ENCODE measurements at regions not wholly inside any gene's neighbourhood (a gene's known extent, or its start where the extent isn't known, plus 50 kb on each side); places are given as distances from the start of the nearest gene placed in this dataset.

GRCh38 chr6:92934625-92935024 lies 484.7 kb downstream of the EPHA7 start:
- no peak for DNase-seq

DNA sequence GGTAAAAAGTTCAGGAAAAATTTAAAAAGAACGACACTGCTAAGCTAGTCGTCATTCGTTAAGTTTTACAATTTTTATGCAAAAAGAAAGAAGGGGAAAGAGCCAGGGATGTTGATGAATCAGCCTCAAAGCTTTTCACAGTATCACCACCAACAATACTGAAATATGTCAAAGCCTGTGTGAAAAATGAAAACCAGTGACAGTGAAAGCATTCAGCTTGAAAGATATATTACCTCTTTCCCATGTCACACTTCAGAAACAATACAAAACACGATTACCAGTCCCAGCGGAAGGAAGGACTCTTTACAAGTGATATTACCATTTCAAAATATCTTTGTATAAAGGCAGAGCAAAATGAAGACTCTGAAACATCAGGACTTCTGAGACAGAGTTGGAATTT lies 489.2 kb downstream of the EPHA7 start:
- no peak for DNase-seq

DNA sequence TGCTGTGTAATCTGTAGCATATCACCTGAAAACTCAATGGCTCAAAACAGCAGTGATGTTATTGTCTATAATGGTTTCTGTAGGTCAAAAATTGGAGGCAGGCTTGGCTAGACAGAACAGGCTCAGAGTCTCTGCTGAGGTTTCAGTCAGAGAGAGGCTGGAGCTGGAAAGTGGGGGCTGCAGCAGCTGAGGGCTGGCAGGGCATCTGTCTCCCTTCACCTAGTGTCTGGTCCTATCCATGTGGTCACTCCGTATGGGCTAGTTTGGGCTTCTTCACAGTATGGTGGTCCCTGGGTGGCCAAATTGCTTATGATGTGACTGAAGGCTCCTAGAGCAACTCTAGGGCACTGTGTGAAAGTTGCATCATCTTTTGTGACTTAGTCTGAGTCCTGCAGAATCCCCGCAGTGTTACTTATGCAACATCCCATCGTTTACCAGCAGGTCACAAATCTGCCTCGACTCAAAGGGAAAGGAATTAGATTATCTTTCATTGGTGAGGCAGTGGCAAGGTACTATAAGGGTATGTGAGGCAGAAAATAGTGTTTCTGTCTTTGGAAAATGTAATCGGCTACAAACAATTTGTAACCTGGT lies 497.0 kb downstream of the EPHA7 start:
- no peak for DNase-seq

- DNase-seq: no peak
These were observed 503.9 kb downstream of the EPHA7 start for GRCh38 chr6:92915466-92915865.

- DNase-seq: no peak
These were observed 508.1 kb downstream of the EPHA7 start for GRCh38 chr6:92911301-92911700.

DNA sequence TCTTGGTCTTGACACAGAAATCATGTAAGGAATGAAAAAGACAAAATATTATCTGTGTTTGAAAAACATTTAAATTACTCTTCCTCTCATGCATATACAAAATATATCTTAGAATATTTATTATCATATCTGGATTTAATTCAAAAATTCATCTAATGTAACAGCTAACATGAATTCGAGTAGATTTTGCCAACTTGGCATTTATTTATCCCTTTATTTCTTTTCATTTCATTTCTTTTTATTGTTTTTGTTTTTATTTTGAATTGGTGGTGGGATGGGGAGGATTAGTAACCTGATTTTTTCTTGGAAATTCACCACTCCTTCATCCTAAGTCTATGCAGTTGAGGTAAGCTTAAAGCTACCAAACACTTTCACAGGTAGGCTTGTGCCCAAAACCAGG lies 508.7 kb downstream of the EPHA7 start:
- DNase-seq: no peak

- no peak for DNase-seq
These were observed 513.0 kb downstream of the EPHA7 start for GRCh38 chr6:92906385-92906784.

GRCh38 chr6:92893741-92894140 lies 525.6 kb downstream of the EPHA7 start:
- DNase-seq: no peak

- no peak for DNase-seq
These were observed 526.7 kb downstream of the EPHA7 start for GRCh38 chr6:92892626-92893170.

DNA sequence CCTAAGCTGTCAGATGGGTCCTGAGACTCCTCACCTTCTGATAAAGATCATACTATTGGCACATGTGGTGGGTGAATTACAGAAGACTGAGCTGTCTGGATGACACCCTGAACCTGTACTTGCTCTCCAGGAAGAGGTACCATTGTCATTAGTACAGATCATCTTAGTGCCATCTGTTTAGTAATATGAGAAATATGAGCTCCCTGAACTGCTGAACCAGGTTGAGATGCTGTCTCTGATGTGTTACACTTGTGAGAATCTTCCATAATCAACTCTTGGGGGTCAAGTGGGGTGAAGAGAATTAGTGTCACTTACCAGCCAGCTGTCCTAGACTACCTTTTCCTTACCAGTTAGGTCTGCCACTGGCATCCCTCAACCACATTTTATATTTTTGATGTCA lies 531.0 kb downstream of the EPHA7 start:
- no peak for DNase-seq

DNA sequence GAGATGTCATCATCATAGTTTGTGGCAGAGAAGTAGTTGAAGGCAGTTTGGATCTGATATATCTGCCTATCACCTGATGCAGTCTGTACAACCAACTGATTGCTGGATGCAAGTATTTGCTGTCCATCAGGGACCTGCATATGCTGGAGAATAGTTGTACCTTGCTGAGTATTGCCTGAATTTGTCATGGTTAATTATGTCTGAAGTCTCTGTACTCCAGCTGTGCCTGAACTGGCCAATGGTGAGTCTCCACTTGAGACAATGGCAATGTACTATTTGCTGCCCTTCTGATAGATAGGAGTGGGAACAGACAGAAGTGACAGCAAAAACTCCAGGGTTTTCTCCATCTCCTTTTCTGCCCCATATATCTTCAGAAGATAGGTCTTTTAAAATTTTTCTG lies 531.5 kb downstream of the EPHA7 start:
- DNase-seq: no peak

DNA sequence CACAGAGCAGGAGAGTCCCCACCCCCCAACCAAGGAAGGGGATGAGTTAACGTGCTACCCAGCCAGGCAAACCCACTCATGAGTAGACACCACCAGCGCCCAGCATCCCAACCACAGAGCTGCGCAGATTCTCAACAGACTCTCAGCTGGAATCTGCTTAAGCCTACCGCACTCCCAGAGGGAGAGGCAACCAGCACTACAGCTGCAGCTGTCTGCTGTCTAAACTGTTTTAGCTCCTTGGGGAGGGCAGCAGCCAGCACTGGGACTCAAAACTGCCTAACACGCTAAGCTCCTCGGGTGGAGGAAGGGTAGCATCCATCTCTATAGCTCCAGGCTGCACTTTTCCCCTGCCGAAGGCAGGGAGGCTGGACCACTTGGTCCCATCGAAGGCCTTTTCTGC lies 539.8 kb downstream of the EPHA7 start:
- DNase-seq: no peak

GRCh38 chr6:92864966-92865555 lies 554.3 kb downstream of the EPHA7 start:
- no peak for DNase-seq

DNA sequence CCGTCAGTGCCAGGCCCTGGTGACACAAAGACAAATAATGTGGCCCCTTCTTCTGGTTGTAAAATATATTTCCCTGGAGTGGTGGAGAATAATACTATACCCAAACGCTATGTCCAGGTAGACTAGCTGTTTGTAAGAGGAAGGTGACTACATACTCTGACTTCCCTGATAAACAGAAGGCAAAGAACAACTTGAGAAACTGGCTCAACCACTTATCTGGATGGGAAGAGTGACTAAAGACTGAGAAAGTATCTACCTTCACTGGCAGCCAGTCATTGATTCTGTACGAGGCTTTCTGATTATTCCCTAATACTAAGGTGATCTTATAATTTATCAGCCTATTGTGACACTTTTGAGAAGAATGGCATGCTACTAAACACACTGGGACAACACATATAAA lies 569.7 kb downstream of the EPHA7 start:
- no peak for DNase-seq

- no peak for DNase-seq
These were observed 570.5 kb downstream of the EPHA7 start for GRCh38 chr6:92848901-92849300.

GRCh38 chr6:92848459-92848858 lies 570.9 kb downstream of the EPHA7 start:
- no peak for DNase-seq

GRCh38 chr6:92847988-92848387 lies 571.4 kb downstream of the EPHA7 start:
- no peak for DNase-seq

DNA sequence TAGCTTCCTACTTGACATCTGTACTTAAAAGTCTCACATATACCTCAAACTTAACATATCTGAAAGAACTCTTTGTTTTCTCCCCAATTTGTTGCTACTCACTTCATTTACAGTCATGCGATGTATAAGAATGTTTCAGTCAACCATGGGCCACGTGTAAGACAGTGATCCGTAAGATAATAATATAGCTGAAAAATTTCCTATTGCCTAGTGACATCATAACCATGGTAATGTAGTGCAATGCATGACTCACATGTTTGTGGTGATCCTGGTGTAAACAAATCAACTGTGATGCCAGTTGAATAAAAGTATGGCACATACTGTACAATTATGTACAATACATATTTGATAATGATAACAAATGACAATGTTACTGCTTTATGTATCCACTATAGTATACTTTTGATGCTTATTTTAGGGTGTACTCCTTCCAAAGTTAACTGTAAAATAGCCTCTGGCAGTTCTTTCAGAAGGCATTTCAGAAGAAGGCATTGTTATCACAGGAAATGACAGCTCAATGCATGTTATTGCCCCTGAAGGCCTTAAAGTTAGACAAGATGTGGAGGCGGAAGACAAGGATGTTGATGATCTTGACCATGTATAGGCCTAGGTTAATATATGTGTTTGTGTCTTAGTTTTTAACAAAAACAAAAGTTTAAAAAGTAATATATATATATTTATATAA lies 579.0 kb downstream of the EPHA7 start:
- no peak for DNase-seq

DNA sequence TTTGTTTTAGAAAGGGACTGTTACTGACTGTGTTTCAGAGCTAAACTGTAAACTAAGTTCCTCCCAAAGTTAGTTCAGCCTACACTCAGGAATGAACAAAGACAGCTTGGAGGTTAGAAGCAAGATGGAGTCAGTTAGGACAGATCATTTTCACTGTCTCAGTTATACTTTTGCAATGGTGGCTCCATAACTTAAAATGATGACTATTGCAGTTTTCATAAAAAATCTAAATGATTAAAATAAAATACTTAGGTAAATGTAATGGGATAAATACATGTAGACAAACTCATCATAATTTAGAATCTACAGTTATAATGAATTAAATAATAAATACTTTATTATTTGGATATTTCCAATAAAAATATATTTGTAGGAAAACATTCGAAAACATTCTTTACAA lies 590.6 kb downstream of the EPHA7 start:
- DNase-seq: no peak

GRCh38 chr6:92827104-92827503 lies 592.3 kb downstream of the EPHA7 start:
- DNase-seq: no peak

- DNase-seq: no peak
These were observed 592.7 kb downstream of the EPHA7 start for GRCh38 chr6:92826633-92827032.

DNA sequence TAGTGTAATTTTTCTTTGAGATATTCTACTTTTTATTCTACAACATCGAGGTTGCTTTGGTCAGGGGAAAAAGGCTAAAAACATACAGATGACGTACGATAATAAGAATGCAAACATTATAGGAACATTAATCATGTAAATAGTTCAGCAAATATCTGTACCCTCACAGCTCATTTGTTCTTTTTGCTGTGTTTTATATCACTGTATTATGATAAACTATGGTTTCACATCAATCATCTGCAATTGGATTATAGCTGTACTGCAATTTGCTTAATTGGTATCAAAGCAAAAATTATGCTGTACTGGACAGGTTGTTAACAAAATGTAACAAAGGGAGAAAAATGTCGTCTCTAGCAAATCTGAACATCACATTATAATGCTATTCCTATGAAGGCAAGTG lies 597.1 kb downstream of the EPHA7 start:
- no peak for DNase-seq

- no peak for DNase-seq
These were observed 598.8 kb downstream of the EPHA7 start for GRCh38 chr6:92820601-92821000.

- DNase-seq: no peak
These were observed 608.4 kb downstream of the EPHA7 start for GRCh38 chr6:92810913-92811312.

DNA sequence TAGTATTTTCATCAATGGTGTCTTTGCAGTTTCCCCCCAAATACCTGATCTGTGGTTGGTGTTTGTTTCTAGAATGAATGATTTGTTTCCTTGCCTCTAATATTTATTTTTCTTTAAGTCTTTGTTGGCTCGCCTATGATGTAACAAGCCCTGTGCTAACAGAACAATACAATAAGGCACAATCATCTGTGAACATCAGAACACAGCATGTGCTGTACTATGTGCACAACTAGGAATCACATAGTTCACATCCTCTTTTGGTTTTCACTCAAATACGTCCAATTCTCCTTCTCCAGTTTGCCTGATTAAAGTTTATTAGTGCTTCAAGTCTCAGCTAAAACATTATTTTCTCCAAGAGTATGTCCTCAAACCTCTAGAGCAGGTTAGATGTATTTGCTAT lies 613.1 kb downstream of the EPHA7 start:
- DNase-seq: no peak
